ENCODE measurements at regions not wholly inside any gene's neighbourhood (a gene's known extent, or its start where the extent isn't known, plus 50 kb on each side); places are given as distances from the start of the nearest gene placed in this dataset.

DNA sequence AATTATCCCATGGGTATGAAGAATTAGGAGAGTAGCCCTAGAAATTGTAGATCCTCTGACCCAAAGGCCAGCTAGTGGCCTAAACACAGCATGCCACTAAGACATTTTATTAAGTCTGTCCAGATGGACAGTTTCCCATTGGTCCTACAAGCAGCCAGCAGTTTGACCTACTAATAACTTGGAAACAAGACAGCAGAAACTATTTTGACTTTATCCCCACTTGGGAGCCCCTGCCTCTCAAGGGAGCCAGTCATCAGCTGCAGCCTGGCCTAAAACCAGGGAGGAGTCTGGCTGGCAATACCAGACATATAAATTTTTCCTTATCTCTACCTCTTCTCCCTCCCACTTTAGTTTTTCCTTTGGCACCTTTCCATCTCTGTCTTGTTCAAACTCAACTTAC lies 222.6 kb upstream of the KCTD3 start:
- H3K4me3 ChIP-seq (ENCODE audit: low read depth, low read length) = no peak overlapping the region
- in situ Hi-C loops (cut with HindIII; ENCODE audit: low sequenced_read_pairs) = no loop called here
- no peak for DNase-seq (ENCODE audit: low read depth)
- no peak for TF ChIP-seq CTCF (IDR thresholded peaks at IDR 0.05; ENCODE audit: low read depth, low read length, missing control alignments)

DNA sequence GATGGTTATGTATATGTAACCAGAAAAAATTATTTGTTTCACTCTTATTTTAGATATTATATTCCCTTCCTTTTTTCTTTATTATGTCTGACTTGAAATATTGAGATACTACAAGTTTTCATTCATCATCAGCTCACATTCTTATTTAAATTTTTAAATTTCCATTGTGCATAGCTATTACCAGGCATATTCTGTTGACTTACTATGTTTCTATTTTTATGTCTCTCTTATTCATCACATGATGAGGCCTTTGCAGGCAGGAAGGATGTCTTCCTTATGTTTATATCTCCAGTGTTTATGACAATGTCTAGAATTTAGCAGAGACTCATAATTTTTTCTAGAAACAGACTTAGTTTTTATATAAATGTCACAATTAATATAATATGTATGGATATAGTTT lies 221.9 kb upstream of the KCTD3 start:
- in situ Hi-C loops (cut with HindIII; ENCODE audit: low sequenced_read_pairs) = no loop called here
- no peak overlapping the region for H3K4me3 ChIP-seq (ENCODE audit: low read depth, low read length)
- DNase-seq (ENCODE audit: low read depth) = no peak
- no peak for TF ChIP-seq CTCF (IDR thresholded peaks at IDR 0.05; ENCODE audit: low read depth, low read length, missing control alignments)

DNA sequence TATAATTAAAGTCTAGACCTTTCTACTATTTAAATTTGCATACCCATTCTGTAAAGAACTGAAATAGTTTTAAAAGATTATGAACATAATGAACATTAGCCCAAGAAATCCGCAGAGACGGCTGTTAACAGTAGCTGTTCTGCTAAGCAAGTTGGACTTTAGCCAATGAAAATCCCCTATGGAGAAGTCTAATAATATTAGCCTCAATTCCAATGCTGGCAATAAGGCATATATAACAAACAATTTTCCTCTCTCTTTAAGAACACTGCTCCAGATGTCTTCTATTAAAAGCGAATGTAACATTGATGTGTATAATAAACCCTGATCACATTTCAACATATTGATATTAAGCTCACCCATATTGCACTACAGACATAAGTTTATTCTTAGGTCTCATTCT lies 221.3 kb upstream of the KCTD3 start:
- DNase-seq (ENCODE audit: low read depth) = no peak
- H3K4me3 ChIP-seq (ENCODE audit: low read depth, low read length) = no peak overlapping the region
- no peak for TF ChIP-seq CTCF (IDR thresholded peaks at IDR 0.05; ENCODE audit: low read depth, low read length, missing control alignments)
- in situ Hi-C loops (cut with HindIII; ENCODE audit: low sequenced_read_pairs) = no loop called here

DNA sequence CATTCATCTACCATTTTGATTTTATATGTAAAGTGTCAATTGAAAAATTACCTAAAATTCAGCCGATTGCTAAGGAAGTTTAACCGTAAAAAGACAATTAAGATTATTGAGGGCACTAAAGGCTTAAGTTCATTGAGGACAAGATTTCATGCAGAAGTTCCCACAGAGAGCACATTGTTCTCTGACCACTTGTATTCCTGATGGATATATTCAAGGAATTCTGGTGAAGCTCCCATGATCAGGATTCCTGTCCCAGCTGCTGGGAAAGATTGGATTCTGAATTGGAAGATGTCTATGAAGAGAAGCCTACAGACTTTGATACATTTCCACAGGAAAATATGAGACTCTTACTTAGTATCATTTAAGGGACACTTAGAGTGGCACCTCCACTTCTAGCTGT lies 209.2 kb upstream of the KCTD3 start:
- H3K4me3 ChIP-seq (ENCODE audit: low read depth, low read length) = no peak overlapping the region
- TF ChIP-seq CTCF (IDR thresholded peaks at IDR 0.05; ENCODE audit: low read depth, low read length, missing control alignments) = no peak
- DNase-seq (ENCODE audit: low read depth) = no peak
- in situ Hi-C loops (cut with HindIII; ENCODE audit: low sequenced_read_pairs) = no loop called here

GRCh38 chr1:215358356-215358755 lies 208.7 kb upstream of the KCTD3 start:
- H3K4me3 ChIP-seq (ENCODE audit: low read depth, low read length) = no peak overlapping the region
- no peak for DNase-seq (ENCODE audit: low read depth)
- TF ChIP-seq CTCF (IDR thresholded peaks at IDR 0.05; ENCODE audit: low read depth, low read length, missing control alignments) = no peak
- in situ Hi-C loops (cut with HindIII; ENCODE audit: low sequenced_read_pairs) = no loop called here

GRCh38 chr1:215360031-215360430 lies 207.1 kb upstream of the KCTD3 start:
- no peak for DNase-seq (ENCODE audit: low read depth)
- H3K4me3 ChIP-seq (ENCODE audit: low read depth, low read length) = no peak overlapping the region
- TF ChIP-seq CTCF (IDR thresholded peaks at IDR 0.05; ENCODE audit: low read depth, low read length, missing control alignments) = no peak
- in situ Hi-C loops (cut with HindIII; ENCODE audit: low sequenced_read_pairs) = no loop called here

- in situ Hi-C loops (cut with HindIII; ENCODE audit: low sequenced_read_pairs) = no loop called here
- no peak overlapping the region for H3K4me3 ChIP-seq (ENCODE audit: low read depth, low read length)
- TF ChIP-seq CTCF (IDR thresholded peaks at IDR 0.05; ENCODE audit: low read depth, low read length, missing control alignments) = no peak
- peak; percentile 77 for DNase-seq (ENCODE audit: low read depth)
These were observed 206.3 kb upstream of the KCTD3 start for GRCh38 chr1:215360758-215361157.

All from astrocyte of the cerebellum (primary cell).